ENCODE measurements at regions not wholly inside any gene's neighbourhood (a gene's known extent, or its start where the extent isn't known, plus 50 kb on each side); places are given as distances from the start of the nearest gene placed in this dataset.

DNA sequence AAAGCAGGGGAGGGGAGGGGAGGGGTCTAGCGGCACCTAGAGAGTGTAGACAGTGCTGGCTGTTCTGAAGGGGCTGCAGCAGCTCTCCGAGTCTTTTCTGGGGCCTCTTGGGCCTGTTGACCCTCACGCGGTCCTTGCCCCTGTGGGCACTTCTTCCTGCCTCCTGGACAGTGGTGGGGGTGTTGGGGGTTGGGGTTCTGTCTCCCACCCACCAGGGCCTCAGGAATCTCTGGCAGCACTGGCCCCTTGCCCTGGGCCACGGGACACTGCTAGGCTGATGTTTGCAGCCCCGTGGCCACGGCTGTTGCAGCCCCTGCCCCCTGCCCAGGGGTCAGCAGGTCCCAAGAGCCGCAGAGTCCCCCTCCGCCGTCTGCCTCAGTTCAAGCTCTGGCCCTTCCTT, 68.9 kb upstream of the INPP5A start:
- TF ChIP-seq EZH2 (IDR thresholded peaks at IDR 0.05), result no peak
- TF ChIP-seq, protein P1, sequence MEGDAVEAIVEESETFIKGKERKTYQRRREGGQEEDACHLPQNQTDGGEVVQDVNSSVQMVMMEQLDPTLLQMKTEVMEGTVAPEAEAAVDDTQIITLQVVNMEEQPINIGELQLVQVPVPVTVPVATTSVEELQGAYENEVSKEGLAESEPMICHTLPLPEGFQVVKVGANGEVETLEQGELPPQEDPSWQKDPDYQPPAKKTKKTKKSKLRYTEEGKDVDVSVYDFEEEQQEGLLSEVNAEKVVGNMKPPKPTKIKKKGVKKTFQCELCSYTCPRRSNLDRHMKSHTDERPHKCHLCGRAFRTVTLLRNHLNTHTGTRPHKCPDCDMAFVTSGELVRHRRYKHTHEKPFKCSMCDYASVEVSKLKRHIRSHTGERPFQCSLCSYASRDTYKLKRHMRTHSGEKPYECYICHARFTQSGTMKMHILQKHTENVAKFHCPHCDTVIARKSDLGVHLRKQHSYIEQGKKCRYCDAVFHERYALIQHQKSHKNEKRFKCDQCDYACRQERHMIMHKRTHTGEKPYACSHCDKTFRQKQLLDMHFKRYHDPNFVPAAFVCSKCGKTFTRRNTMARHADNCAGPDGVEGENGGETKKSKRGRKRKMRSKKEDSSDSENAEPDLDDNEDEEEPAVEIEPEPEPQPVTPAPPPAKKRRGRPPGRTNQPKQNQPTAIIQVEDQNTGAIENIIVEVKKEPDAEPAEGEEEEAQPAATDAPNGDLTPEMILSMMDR (IDR thresholded peaks at IDR 0.05), result no peak
